Transverse colon (tissue), 4 donors: ENCODE measurements at regions not wholly inside any gene's neighbourhood (a gene's known extent, or its start where the extent isn't known, plus 50 kb on each side); places are given as distances from the start of the nearest gene placed in this dataset.

Experiments used
- DNase-seq: peaks from one replicate; pipeline ENCODE4 v3.0.0-alpha.2; 2019
- H3K27ac ChIP-seq, 4 donors: fragments of 200-600 bp; sonication (generic); 2 replicates each; pipeline ENCODE4 v1.5.1; 2016 to 2018; ENCODE audit warnings: inconsistent platforms in 4 of 4
- H3K27me3 ChIP-seq: fragments of 200-600 bp; sonication (generic); 2 replicates; pipeline ENCODE4 v1.5.1; 2017; ENCODE audit warnings: inconsistent platforms
- H3K36me3 ChIP-seq, 4 donors: fragments of 200-600 bp; sonication (generic); 2 replicates each; pipeline ENCODE4 v1.5.1; 2017 to 2019; ENCODE audit warnings: inconsistent platforms in 4 of 4
- H3K4me1 ChIP-seq, 4 donors: fragments of 200-600 bp; sonication (generic); 2 replicates each; pipeline ENCODE4 v1.5.1; 2017 to 2020; ENCODE audit warnings: inconsistent platforms in 4 of 4
- H3K4me3 ChIP-seq, 4 donors: fragments of 200-600 bp; sonication (generic); 1 replicate in 1 of 4; 2 replicates in 3 of 4; pipeline versions ENCODE4 v1.5.1 to v1.6.1; 2017 to 2019; ENCODE audit warnings: inconsistent platforms in 4 of 4
- H3K9me3 ChIP-seq, 2 donors: fragments of 200-600 bp; sonication (generic); 2 replicates each; pipeline ENCODE4 v1.5.1; 2017 to 2019; ENCODE audit warnings: inconsistent platforms in 2 of 2
- EP300 ChIP-seq: sonication (generic); formaldehyde crosslinking; IDR thresholded peaks from one replicate; pipeline ENCODE4 v1.6.1; 2017; ENCODE audit warnings: antibody characterized with exemption, low read depth
- POLR2A ChIP-seq: fragments of 450-650 bp; IDR thresholded peaks from one replicate; pipeline ENCODE4 v1.6.1; 2016; ENCODE audit warnings: antibody characterized with exemption, mild to moderate bottlenecking, moderate library complexity
- POLR2AphosphoS5 ChIP-seq, 3 donors: sonication (generic); formaldehyde crosslinking; IDR thresholded peaks; one replicate each; pipeline ENCODE4 v1.6.1; 2016; ENCODE audit warnings: antibody characterized with exemption in 3 of 3
- WGBS, 2 donors: methylation state at CpG; one replicate each; pipeline ENCODE4 v1.1.5; 2018; ENCODE audit warnings: low coverage in 1 of 2; 5-methylcytosine and 5-hydroxymethylcytosine counted together
- in situ Hi-C, 4 donors: fragments of 200-750 bp; cut with MboI; loops; one replicate each; pipeline versions ENCODE4 v1.15.0 to v1.15.1; 2017; ENCODE audit warnings: low sequenced_read_pairs in 3 of 4, low pct_ligation_motif_present in 1 of 4, low pct_unique_long_range_greater_than_20kb in 1 of 4
- intact Hi-C: fragments of 100-400 bp; cut with DNase I; formaldehyde crosslinking; loops from one replicate; pipeline ENCODE4 v1.15.1; 2023; ENCODE audit warnings: low total_unique reads
- TF ChIP-seq, protein P1 (sequence below), 5 experiments: fragments of 200-600 bp in 3 of 5; fragments of 450-650 bp in 2 of 5; sonication (generic) in 3 of 5; IDR thresholded peaks; 1 replicate in 2 of 5; 2 replicates in 3 of 5; pipeline ENCODE4 v1.5.1; 2016 to 2017; ENCODE audit warnings: antibody characterized with exemption in 5 of 5, inconsistent platforms in 3 of 5, mild to moderate bottlenecking in 2 of 5, moderate library complexity in 1 of 5

GRCh38 chr4:129410115-129410514, 314.2 kb downstream of the C4orf33 start:
- no peaks in the 10 kb centered on the region for H3K9me3 ChIP-seq
- intact Hi-C loops: no loop called here
- H3K4me3 ChIP-seq: no peak overlapping the region
- no peaks in the 10 kb centered on the region for H3K27me3 ChIP-seq
- TF ChIP-seq EP300 (no peak), POLR2A (no peak), POLR2AphosphoS5 (IDR thresholded peaks at IDR 0.05) (no peak)
- TF ChIP-seq, protein P1, sequence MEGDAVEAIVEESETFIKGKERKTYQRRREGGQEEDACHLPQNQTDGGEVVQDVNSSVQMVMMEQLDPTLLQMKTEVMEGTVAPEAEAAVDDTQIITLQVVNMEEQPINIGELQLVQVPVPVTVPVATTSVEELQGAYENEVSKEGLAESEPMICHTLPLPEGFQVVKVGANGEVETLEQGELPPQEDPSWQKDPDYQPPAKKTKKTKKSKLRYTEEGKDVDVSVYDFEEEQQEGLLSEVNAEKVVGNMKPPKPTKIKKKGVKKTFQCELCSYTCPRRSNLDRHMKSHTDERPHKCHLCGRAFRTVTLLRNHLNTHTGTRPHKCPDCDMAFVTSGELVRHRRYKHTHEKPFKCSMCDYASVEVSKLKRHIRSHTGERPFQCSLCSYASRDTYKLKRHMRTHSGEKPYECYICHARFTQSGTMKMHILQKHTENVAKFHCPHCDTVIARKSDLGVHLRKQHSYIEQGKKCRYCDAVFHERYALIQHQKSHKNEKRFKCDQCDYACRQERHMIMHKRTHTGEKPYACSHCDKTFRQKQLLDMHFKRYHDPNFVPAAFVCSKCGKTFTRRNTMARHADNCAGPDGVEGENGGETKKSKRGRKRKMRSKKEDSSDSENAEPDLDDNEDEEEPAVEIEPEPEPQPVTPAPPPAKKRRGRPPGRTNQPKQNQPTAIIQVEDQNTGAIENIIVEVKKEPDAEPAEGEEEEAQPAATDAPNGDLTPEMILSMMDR (IDR thresholded peaks at IDR 0.05): no peak
- no peak overlapping the region for H3K27ac ChIP-seq
- no peaks in the 10 kb centered on the region for H3K4me1 ChIP-seq
- DNase-seq: no peak
- 59 to 64% methylated on average over 3 of the region's 3 CpGs for WGBS, 2 donors
- H3K36me3 ChIP-seq: no peaks in the 10 kb centered on the region
- in situ Hi-C loops: no loop called here

DNA sequence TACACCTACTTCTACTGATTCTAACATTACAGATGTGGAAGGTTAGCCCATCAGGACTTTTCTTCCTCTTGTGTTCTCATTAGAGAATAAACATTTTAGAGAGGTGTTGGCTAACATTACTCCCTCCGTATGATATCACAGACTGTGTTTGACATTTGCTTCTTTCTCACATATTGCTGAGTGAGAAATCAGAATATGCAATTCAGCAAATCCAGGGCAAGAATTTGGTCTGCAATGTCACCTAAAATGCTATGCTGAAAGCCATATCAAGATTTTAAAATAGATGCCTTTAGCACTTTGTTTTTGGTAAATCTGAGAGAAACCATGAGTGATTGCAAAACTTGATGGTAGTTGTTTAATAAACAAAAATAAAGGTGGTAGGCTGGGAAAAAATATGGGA, 319.1 kb downstream of the C4orf33 start:
- Histone ChIP-seq H3K36me3 (no peaks in the 10 kb centered on the region), H3K4me1 (no peaks in the 10 kb centered on the region), H3K4me3 (no peak overlapping the region), H3K27ac (no peak overlapping the region), H3K27me3 (no peaks in the 10 kb centered on the region), H3K9me3 (no peaks in the 10 kb centered on the region)
- in situ Hi-C loops (no loop called here), intact Hi-C loops (no loop called here)
- TF ChIP-seq EP300 (no peak), POLR2AphosphoS5 (IDR thresholded peaks at IDR 0.05) (no peak), POLR2A (no peak)
- TF ChIP-seq, protein P1 (IDR thresholded peaks at IDR 0.05): no peak
- WGBS, 2 donors: 63 to 81% methylated on average over 1 of the region's 1 CpG
- DNase-seq: no peak

GRCh38 chr4:129420637-129421036, 324.7 kb downstream of the C4orf33 start:
- TF ChIP-seq EP300 (no peak), POLR2A (no peak)
- TF ChIP-seq, protein P1 (IDR thresholded peaks at IDR 0.05): no peak
- H3K27me3 ChIP-seq: no peaks in the 10 kb centered on the region
- no peak overlapping the region for H3K4me3 ChIP-seq
- no peaks in the 10 kb centered on the region for H3K4me1 ChIP-seq
- DNase-seq: no peak
- H3K9me3 ChIP-seq: no peaks in the 10 kb centered on the region
- 27 to 41% methylated on average over 1 of the region's 1 CpG for WGBS, 2 donors
- intact Hi-C loops (no loop called here), in situ Hi-C loops (no loop called here)
- H3K27ac ChIP-seq: no peak overlapping the region
- H3K36me3 ChIP-seq: no peaks in the 10 kb centered on the region

DNA sequence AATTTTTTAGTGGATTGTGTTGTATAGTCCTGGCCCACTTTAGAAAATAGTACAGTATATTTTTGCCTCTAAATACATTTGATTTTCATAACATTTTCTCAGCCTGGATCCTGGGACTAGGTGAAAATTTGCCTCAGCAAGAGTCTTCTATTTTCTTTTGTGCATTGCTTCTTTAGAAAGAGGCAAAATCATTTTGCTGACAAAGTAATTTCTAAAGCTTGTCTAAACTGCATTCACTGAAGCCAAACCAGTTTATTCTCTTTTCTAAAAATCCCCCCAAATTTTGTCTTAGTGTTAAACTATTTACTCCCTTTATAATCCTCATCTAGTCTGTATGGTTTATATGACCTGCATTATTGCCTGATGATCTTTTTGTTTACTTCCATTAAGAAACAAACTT, 326.3 kb downstream of the C4orf33 start:
- Histone ChIP-seq H3K9me3 (no peaks in the 10 kb centered on the region), H3K27ac (no peak overlapping the region), H3K4me3 (no peak overlapping the region), H3K27me3 (no peaks in the 10 kb centered on the region), H3K36me3 (no peaks in the 10 kb centered on the region), H3K4me1 (no peaks in the 10 kb centered on the region)
- intact Hi-C loops (no loop called here), in situ Hi-C loops (no loop called here)
- DNase-seq: no peak
- no peak for TF ChIP-seq EP300
- TF ChIP-seq POLR2A: no peak
- TF ChIP-seq POLR2AphosphoS5 (IDR thresholded peaks at IDR 0.05): no peak
- TF ChIP-seq, protein P1 (IDR thresholded peaks at IDR 0.05): no peak
